ENCODE measurements at regions not wholly inside any gene's neighbourhood (a gene's known extent, or its start where the extent isn't known, plus 50 kb on each side); places are given as distances from the start of the nearest gene placed in this dataset.

DNA sequence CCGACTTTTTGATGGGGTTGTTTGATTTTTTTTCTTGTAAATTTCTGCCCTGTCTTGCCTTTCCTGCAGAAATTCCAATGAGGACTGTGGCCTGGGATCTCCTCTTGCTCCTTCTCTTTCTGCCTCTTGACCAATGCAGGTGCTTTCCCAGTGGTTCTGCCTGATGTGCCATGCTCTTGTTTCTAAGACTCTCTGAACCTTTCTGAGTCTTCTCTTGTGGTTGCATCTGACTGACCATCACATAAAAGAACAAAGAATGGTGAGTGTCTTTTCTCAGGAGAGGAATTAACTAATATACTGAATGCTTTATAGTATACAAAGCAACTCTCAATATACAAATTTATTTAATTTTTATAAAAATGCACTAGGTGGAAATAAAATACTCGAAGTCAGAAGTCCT, 424.6 kb downstream of the TRIB2 start:
- POLR2A ChIA-PET = no interaction called here
- DNase-seq (ENCODE audit: low spot score) (no peak), ATAC-seq (no peak)
- no peak overlapping the region for H3K27ac Mint-ChIP-seq
- no peak overlapping the region for H3K4me3 Mint-ChIP-seq
- TF ChIP-seq IRF2 (CRISPR knock-in tag; IDR thresholded peaks at IDR 0.05; ENCODE audit: borderline replicate concordance, low read depth) (no peak), SOX15 (CRISPR knock-in tag; IDR thresholded peaks at IDR 0.05) (no peak), CREM (CRISPR knock-in tag; IDR thresholded peaks at IDR 0.05) (no peak), ZNF317 (CRISPR knock-in tag; IDR thresholded peaks at IDR 0.05; ENCODE audit: borderline replicate concordance, low read depth) (no peak)
- H3K27me3 Mint-ChIP-seq (ENCODE audit: low read depth) = no peaks in the 10 kb centered on the region
- CTCF ChIA-PET = no interaction called here
- H3K36me3 Mint-ChIP-seq = no peaks in the 10 kb centered on the region
- no peaks in the 10 kb centered on the region for H3K4me1 Mint-ChIP-seq
- peaks cover 9% of the 10 kb centered on the region for H3K9me3 Mint-ChIP-seq

- peaks cover 9% of the 10 kb centered on the region for H3K9me3 Mint-ChIP-seq
- POLR2A ChIA-PET = no interaction called here
- TF ChIP-seq ATF1 (CRISPR knock-in tag; IDR thresholded peaks at IDR 0.05) = no peak
- no peak for TF ChIP-seq ZBTB43 (CRISPR knock-in tag; IDR thresholded peaks at IDR 0.05)
- TF ChIP-seq, protein P1, sequence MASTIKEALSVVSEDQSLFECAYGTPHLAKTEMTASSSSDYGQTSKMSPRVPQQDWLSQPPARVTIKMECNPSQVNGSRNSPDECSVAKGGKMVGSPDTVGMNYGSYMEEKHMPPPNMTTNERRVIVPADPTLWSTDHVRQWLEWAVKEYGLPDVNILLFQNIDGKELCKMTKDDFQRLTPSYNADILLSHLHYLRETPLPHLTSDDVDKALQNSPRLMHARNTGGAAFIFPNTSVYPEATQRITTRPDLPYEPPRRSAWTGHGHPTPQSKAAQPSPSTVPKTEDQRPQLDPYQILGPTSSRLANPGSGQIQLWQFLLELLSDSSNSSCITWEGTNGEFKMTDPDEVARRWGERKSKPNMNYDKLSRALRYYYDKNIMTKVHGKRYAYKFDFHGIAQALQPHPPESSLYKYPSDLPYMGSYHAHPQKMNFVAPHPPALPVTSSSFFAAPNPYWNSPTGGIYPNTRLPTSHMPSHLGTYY (CRISPR knock-in tag; IDR thresholded peaks at IDR 0.05) = no peak
- TF ChIP-seq, protein P2, sequence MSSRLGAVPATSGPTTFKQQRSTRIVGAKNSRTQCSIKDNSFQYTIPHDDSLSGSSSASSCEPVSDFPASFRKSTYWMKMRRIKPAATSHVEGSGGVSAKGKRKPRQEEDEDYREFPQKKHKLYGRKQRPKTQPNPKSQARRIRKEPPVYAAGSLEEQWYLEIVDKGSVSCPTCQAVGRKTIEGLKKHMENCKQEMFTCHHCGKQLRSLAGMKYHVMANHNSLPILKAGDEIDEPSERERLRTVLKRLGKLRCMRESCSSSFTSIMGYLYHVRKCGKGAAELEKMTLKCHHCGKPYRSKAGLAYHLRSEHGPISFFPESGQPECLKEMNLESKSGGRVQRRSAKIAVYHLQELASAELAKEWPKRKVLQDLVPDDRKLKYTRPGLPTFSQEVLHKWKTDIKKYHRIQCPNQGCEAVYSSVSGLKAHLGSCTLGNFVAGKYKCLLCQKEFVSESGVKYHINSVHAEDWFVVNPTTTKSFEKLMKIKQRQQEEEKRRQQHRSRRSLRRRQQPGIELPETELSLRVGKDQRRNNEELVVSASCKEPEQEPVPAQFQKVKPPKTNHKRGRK (CRISPR knock-in tag; IDR thresholded peaks at IDR 0.05; ENCODE audit: borderline replicate concordance) = no peak
- no peak for TF ChIP-seq ZNF396 (CRISPR knock-in tag; IDR thresholded peaks at IDR 0.05; ENCODE audit: borderline replicate concordance)
- no peak for TF ChIP-seq FOXP4 (CRISPR knock-in tag; IDR thresholded peaks at IDR 0.05)
- no peak for TF ChIP-seq ZNF317 (CRISPR knock-in tag; IDR thresholded peaks at IDR 0.05; ENCODE audit: borderline replicate concordance, low read depth)
- no peak for TF ChIP-seq NFYB (CRISPR knock-in tag; conservative IDR thresholded peaks at IDR 0.05; ENCODE audit: low read depth)
- TF ChIP-seq CREB1 (CRISPR knock-in tag; IDR thresholded peaks at IDR 0.05) = no peak
- no peak for TF ChIP-seq PRRX2 (CRISPR knock-in tag; IDR thresholded peaks at IDR 0.05)
- no peaks in the 10 kb centered on the region for H3K27me3 Mint-ChIP-seq (ENCODE audit: low read depth)
- CTCF ChIA-PET = no interaction called here
- H3K36me3 Mint-ChIP-seq = no peaks in the 10 kb centered on the region
- no peak overlapping the region for H3K27ac Mint-ChIP-seq
- no peak for ATAC-seq
- no peaks in the 10 kb centered on the region for H3K4me1 Mint-ChIP-seq
- DNase-seq (ENCODE audit: low spot score) = no peak
- no peak overlapping the region for H3K4me3 Mint-ChIP-seq
Measured at GRCh38 chr2:13143451-13143850, 426.7 kb downstream of the TRIB2 start.

DNA sequence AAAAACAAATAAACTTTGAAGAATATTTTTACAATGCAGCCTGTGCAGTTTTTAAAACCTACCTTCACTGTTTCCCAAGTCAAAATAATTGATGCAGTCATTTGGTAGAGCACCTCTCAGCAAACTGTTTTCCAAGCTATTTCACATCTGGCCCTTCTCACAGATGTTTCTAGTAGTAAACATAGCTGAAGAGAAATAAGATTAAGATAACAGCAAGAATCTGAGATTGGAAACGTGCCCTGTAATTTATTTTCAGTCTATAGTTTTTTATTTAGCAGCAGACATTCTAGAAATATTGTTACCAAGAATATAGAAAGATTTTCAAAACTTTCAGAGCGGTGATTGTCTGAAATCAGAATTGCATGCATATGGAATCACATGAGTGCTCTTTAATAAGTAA, 440.2 kb downstream of the TRIB2 start:
- H3K4me1 Mint-ChIP-seq = no peaks in the 10 kb centered on the region
- H3K27me3 Mint-ChIP-seq (ENCODE audit: low read depth) = no peaks in the 10 kb centered on the region
- TF ChIP-seq FOXP4 (CRISPR knock-in tag; IDR thresholded peaks at IDR 0.05) (no peak), ZNF416 (CRISPR knock-in tag; IDR thresholded peaks at IDR 0.05) (no peak), NR1H2 (CRISPR knock-in tag; IDR thresholded peaks at IDR 0.05) (no peak), RORB (CRISPR knock-in tag; IDR thresholded peaks at IDR 0.05) (no peak), ZNF138 (CRISPR knock-in tag; conservative IDR thresholded peaks at IDR 0.05) (no peak), STAT6 (CRISPR knock-in tag; conservative IDR thresholded peaks at IDR 0.05; ENCODE audit: low read depth) (no peak), ESRRA (CRISPR knock-in tag; IDR thresholded peaks at IDR 0.05; ENCODE audit: borderline replicate concordance) (no peak)

More for the DNA sequence above, 440.2 kb downstream of the TRIB2 start:
- ATAC-seq (no peak), DNase-seq (ENCODE audit: low spot score) (no peak)
- no peaks in the 10 kb centered on the region for H3K36me3 Mint-ChIP-seq
- H3K4me3 Mint-ChIP-seq = no peak overlapping the region
- H3K9me3 Mint-ChIP-seq = no peaks in the 10 kb centered on the region
- CTCF ChIA-PET = no interaction called here
- no peak overlapping the region for H3K27ac Mint-ChIP-seq
- POLR2A ChIA-PET = no interaction called here

All from WTC11 (cell line).